ENCODE measurements at regions not wholly inside any gene's neighbourhood (a gene's known extent, or its start where the extent isn't known, plus 50 kb on each side); places are given as distances from the start of the nearest gene placed in this dataset.

DNA sequence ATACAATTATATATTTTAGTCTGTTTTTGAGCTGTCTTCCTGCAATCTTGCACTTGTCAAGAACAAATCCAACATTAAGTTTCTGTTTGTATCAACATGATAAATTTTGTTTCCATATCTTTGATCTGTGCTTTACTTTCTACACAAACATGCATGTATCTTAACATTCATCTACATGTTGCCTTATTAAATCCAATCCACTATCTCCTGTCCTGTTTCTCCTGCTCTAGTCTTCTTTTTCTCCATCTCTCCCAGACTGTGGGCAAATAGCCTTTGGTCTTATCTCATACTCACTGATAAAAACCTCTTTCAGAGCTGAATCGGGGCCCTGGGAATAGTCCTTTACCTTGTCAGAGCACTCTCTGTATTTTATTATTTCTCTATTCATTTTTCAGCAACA is 101.3 kb downstream of the PLPPR4 start:
- Histone ChIP-seq H3K4me3 (ENCODE audit: low read depth, low read length, poor library complexity, severe bottlenecking) (no peak overlapping the region), H3K36me3 (ENCODE audit: insufficient read depth, low read length, poor library complexity, severe bottlenecking) (no peaks in the 10 kb centered on the region), H3K4me1 (ENCODE audit: insufficient read depth, low read length, poor library complexity, severe bottlenecking) (no peaks in the 10 kb centered on the region), H3K27me3 (replicated peaks; ENCODE audit: insufficient read depth, low read depth, low read length, poor library complexity) (peaks cover 3% of the 10 kb centered on the region), H3K27ac (ENCODE audit: low read depth, low read length, poor library complexity, severe bottlenecking) (no peak overlapping the region), H3K9me3 (ENCODE audit: low read depth, low read length, poor library complexity, severe bottlenecking) (no peaks in the 10 kb centered on the region)
- ChIA-PET CTCF (no interaction called here), POLR2A (ENCODE audit: low non-redundant PET) (no interaction called here)
- no peak for DNase-seq (ENCODE audit: low spot score)
- no peak for TF ChIP-seq EZH2 (IDR thresholded peaks at IDR 0.05; ENCODE audit: borderline replicate concordance, low read depth, low read length, poor library complexity, severe bottlenecking)
- TF ChIP-seq, protein P1, sequence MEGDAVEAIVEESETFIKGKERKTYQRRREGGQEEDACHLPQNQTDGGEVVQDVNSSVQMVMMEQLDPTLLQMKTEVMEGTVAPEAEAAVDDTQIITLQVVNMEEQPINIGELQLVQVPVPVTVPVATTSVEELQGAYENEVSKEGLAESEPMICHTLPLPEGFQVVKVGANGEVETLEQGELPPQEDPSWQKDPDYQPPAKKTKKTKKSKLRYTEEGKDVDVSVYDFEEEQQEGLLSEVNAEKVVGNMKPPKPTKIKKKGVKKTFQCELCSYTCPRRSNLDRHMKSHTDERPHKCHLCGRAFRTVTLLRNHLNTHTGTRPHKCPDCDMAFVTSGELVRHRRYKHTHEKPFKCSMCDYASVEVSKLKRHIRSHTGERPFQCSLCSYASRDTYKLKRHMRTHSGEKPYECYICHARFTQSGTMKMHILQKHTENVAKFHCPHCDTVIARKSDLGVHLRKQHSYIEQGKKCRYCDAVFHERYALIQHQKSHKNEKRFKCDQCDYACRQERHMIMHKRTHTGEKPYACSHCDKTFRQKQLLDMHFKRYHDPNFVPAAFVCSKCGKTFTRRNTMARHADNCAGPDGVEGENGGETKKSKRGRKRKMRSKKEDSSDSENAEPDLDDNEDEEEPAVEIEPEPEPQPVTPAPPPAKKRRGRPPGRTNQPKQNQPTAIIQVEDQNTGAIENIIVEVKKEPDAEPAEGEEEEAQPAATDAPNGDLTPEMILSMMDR (conservative IDR thresholded peaks at IDR 0.05; ENCODE audit: low read depth, low read length) = no peak
- BruUV-seq (replicated peaks) = no TSS peak
- intact Hi-C loops (cut with micrococcal nuclease; ENCODE audit: unreplicated experiment) = no loop called here

DNA sequence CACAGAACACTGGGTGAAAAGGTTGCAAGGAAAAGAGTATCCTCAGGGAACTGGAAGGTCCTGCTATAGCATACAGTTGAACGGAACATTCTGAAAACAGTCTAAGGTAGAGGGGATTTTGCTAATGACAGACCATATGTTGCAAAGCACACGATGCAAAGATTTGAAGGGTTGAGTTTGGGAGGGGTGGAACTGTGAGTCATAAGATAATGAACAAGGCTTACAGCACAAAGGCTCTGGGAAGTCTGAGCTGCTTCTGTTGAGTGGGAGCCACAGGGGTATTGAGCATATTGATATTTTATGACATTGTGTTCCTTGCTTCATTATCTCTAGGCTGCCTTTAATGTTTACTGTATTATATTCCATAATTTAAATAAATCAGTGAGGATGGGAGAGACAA is 104.9 kb downstream of the PLPPR4 start:
- intact Hi-C loops (cut with micrococcal nuclease; ENCODE audit: unreplicated experiment) = no loop called here
- TF ChIP-seq EZH2 (IDR thresholded peaks at IDR 0.05; ENCODE audit: borderline replicate concordance, low read depth, low read length, poor library complexity, severe bottlenecking) = no peak
- TF ChIP-seq, protein P1 (conservative IDR thresholded peaks at IDR 0.05; ENCODE audit: low read depth, low read length) = no peak
- peak; percentile 3 for DNase-seq (ENCODE audit: low spot score)
- no TSS peak for BruUV-seq (replicated peaks)
- no peaks in the 10 kb centered on the region for H3K36me3 ChIP-seq (ENCODE audit: insufficient read depth, low read length, poor library complexity, severe bottlenecking)
- ChIA-PET CTCF (no interaction called here), POLR2A (ENCODE audit: low non-redundant PET) (no interaction called here)
- H3K4me3 ChIP-seq (ENCODE audit: low read depth, low read length, poor library complexity, severe bottlenecking) = no peak overlapping the region
- H3K27ac ChIP-seq (ENCODE audit: low read depth, low read length, poor library complexity, severe bottlenecking) = no peak overlapping the region
- peaks cover 3% of the 10 kb centered on the region for H3K27me3 ChIP-seq (replicated peaks; ENCODE audit: insufficient read depth, low read depth, low read length, poor library complexity)
- no peaks in the 10 kb centered on the region for H3K4me1 ChIP-seq (ENCODE audit: insufficient read depth, low read length, poor library complexity, severe bottlenecking)
- no peaks in the 10 kb centered on the region for H3K9me3 ChIP-seq (ENCODE audit: low read depth, low read length, poor library complexity, severe bottlenecking)

DNA sequence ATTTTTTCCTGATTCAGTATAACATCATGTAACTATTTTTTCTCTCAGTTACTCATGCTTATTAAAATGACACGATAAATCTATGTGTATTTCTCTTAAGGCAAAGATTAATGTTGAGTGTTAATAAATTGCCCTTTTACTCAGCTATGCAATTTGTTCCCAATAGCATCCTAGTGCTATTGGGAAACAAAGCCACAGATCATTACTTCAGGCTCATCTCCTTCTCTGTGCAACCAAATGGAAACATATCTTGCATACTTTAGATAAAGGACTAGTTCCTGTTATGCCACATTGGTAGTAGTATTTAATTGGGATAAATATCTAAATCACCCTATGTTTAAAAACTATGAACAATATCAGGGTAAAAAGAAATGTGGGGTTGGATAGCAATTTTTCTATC is 106.2 kb downstream of the PLPPR4 start:
- H3K27me3 ChIP-seq (replicated peaks; ENCODE audit: insufficient read depth, low read depth, low read length, poor library complexity) = peaks cover 3% of the 10 kb centered on the region
- H3K36me3 ChIP-seq (ENCODE audit: insufficient read depth, low read length, poor library complexity, severe bottlenecking) = no peaks in the 10 kb centered on the region
- CTCF ChIA-PET = no interaction called here
- TF ChIP-seq, protein P1 (conservative IDR thresholded peaks at IDR 0.05; ENCODE audit: low read depth, low read length) = no peak
- TF ChIP-seq EZH2 (IDR thresholded peaks at IDR 0.05; ENCODE audit: borderline replicate concordance, low read depth, low read length, poor library complexity, severe bottlenecking) = no peak
- H3K4me3 ChIP-seq (ENCODE audit: low read depth, low read length, poor library complexity, severe bottlenecking) = no peak overlapping the region
- no peak overlapping the region for H3K27ac ChIP-seq (ENCODE audit: low read depth, low read length, poor library complexity, severe bottlenecking)
- no peaks in the 10 kb centered on the region for H3K9me3 ChIP-seq (ENCODE audit: low read depth, low read length, poor library complexity, severe bottlenecking)
- no TSS peak for BruUV-seq (replicated peaks)
- no peaks in the 10 kb centered on the region for H3K4me1 ChIP-seq (ENCODE audit: insufficient read depth, low read length, poor library complexity, severe bottlenecking)
- no peak for DNase-seq (ENCODE audit: low spot score)
- intact Hi-C loops (cut with micrococcal nuclease; ENCODE audit: unreplicated experiment) = no loop called here
- POLR2A ChIA-PET (ENCODE audit: low non-redundant PET) = no interaction called here

All from A673 (cell line).